Transverse colon (tissue), 4 donors: ENCODE measurements at regions not wholly inside any gene's neighbourhood (a gene's known extent, or its start where the extent isn't known, plus 50 kb on each side); places are given as distances from the start of the nearest gene placed in this dataset.

Source experiments
- POLR2AphosphoS5 ChIP-seq, 3 donors: sonication (generic); formaldehyde crosslinking; IDR thresholded peaks; one replicate each; pipeline ENCODE4 v1.6.1; 2016; ENCODE audit warnings: antibody characterized with exemption in 3 of 3
- TF ChIP-seq, protein P1 (sequence below), 5 experiments: fragments of 200-600 bp in 3 of 5; fragments of 450-650 bp in 2 of 5; sonication (generic) in 3 of 5; IDR thresholded peaks; 1 replicate in 2 of 5; 2 replicates in 3 of 5; pipeline ENCODE4 v1.5.1; 2016 to 2017; ENCODE audit warnings: antibody characterized with exemption in 5 of 5, inconsistent platforms in 3 of 5, mild to moderate bottlenecking in 2 of 5, moderate library complexity in 1 of 5

DNA sequence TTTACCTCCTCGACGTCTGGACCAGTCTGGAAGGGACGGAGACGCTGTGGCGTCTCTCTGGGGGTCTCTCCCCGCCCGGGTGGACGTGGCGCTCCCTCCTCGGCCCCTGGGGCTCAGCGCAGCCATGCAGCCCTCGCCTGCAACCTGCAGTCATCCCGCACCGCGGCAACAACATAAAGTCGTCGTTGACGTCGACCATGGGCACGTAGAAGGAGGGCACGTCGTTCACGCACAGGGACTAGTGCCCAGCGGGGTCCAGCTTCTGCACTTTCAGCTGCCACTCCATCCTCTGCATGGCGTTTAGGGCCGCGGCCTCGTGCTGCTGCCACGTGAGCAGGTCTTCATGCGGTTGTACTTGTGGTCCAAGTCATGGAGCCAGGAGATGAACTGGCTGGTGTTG, 889.6 kb upstream of the LRRTM1 start:
- TF ChIP-seq, protein P1, sequence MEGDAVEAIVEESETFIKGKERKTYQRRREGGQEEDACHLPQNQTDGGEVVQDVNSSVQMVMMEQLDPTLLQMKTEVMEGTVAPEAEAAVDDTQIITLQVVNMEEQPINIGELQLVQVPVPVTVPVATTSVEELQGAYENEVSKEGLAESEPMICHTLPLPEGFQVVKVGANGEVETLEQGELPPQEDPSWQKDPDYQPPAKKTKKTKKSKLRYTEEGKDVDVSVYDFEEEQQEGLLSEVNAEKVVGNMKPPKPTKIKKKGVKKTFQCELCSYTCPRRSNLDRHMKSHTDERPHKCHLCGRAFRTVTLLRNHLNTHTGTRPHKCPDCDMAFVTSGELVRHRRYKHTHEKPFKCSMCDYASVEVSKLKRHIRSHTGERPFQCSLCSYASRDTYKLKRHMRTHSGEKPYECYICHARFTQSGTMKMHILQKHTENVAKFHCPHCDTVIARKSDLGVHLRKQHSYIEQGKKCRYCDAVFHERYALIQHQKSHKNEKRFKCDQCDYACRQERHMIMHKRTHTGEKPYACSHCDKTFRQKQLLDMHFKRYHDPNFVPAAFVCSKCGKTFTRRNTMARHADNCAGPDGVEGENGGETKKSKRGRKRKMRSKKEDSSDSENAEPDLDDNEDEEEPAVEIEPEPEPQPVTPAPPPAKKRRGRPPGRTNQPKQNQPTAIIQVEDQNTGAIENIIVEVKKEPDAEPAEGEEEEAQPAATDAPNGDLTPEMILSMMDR (IDR thresholded peaks at IDR 0.05), result no peak
- TF ChIP-seq POLR2AphosphoS5 (IDR thresholded peaks at IDR 0.05), result no peak
